ENCODE measurements at regions not wholly inside any gene's neighbourhood (a gene's known extent, or its start where the extent isn't known, plus 50 kb on each side); places are given as distances from the start of the nearest gene placed in this dataset.

DNA sequence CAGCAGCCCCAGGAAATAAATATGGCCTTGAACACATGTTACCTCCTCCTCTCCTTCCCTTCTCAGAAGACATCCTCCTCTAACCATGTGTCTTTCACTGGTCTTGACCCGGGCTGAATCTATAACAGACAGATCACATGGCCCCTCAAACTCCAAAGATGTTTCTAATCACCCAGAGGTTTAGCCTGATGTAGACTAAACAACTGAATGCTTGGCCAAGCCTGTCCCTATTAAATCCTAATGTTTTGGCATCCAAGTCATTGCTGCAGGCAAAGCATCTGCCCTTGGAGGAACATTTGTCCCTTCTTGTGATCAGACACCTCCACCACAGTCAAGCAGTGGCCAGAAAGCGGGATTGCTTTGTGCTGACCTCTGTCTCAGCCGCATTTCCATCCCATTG is 65.5 kb downstream of the ANKRD60 start:
- DNase-seq (ENCODE audit: low read depth in 2 of 2): no peak

DNA sequence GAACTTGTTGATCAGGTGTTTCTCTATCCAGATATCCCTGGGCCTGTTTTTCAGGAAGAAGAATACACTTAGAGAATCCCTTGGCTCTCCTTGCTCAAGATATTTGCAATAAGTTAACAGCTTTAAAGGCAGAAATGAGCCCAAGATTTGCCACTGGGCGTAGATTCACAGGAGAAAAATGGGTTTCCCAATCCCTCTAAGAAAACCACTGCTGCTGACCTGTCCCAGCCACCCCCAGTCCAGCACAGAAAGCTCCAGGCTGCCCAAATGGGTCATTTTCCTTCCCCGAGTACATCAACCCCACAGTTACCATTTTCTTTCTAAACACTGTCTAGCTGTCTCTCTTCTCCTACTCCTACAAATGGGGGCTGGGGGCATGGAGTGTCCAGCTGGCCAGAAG is 67.3 kb downstream of the ANKRD60 start:
- DNase-seq (ENCODE audit: low read depth in 2 of 2): no peak

DNA sequence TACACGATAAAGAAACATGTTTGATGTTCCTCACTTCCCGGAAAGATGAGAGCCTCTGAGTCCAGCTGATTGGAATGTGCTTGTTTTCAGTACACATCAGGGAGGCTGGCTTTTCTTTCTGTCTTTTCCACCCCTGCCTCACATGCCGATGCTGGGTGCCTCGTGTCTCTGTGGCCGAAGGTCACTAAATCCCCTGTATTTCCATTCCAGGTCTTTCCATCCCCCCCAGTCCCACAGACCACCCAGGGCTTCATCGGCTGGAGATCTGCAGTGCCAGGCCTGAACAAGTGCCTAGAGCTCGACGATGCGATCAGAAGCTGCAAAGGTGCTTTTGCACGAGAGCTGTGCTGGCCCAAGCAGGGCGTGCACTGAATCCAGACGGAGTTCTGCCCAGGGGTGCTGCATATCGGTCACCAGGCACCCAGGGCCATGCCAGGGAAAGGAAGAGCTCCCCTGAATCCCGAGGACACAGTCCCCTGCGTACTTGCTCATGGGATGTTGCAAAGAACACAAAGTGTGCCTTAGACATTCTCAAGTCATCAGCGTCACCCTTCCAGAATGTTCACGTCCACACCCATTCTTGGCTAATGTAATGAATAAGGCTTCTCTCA is 67.9 kb downstream of the ANKRD60 start:
- no peak for DNase-seq (ENCODE audit: low read depth in 2 of 2)

DNA sequence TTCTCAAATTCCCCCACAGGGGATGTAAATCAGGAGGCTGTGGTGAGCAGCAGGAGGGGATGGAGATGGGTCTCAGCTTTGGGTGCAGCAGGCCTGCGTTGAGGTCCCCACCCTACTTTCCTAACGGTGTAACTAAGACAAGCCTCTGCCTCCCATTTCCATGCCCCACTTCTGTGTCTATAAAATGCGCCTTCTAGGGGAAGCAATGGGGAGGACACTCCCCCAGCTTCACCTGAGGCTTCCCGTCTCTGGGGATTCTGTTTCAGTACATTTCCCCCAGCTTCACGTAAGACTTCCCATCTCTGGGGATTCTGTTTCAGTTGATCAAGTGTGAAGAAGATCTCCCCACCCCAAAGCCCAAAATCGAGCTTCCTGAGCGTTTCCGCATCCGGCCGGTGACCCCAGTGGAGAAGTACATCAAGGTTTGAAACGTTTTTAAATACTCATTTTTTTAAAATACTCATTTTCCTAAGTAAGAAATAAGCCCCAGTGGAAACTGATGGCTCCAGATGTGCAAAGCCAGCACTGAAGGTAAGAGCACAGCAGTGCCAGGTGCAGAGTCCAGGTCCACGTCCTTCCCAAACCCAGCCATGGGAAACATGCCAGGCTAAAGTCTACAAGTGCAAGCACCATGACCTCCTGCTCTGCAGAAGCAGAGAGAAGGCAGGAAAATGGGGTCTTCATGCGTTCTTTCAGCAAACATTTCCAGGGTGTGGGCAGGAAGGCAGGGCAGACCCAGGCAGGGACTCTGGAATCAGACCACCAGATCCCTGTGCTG is 73.1 kb downstream of the ANKRD60 start:
- DNase-seq (ENCODE audit: low read depth in 2 of 2): no peak

DNA sequence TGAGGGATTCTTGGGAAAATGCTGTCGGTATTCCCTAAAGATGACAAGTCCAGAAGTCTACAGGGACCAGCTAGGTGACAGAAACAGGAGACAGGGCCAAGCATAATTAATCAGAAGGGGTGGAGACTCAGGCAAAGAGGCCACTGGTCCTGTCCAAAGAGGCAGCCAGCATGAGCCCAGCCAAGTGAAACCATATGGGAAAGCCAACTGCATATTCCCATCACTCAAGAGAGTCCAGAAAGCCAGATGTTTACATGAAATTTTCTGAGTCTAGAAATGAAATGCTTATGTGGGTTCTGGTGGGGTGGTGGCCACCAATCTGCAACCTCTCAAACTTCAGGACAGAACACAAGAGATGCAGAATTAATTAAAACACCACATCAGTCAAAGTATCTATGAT is 74.3 kb downstream of the ANKRD60 start:
- no peak for DNase-seq (ENCODE audit: low read depth in 2 of 2)

DNA sequence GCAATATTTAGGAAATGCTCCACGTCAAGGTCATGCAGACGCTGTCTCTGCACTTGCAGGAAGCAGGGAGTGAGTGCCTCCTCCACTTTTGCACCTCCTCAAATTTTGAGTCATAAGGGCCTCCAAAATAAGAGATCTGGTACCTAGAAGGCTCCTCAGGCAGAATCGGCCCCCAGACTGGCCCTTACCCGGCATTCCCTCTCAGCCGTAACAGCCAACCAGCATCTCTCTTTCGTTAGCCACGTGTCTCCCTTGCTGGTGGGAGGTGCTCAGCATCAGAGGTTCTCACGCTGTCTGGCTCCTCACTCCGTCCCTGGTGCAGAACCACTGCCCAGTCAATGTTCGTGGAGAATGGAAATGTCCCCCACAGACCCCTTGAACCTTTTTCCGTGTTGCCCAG is 75.3 kb downstream of the ANKRD60 start:
- DNase-seq (ENCODE audit: low read depth in 2 of 2): no peak

DNA sequence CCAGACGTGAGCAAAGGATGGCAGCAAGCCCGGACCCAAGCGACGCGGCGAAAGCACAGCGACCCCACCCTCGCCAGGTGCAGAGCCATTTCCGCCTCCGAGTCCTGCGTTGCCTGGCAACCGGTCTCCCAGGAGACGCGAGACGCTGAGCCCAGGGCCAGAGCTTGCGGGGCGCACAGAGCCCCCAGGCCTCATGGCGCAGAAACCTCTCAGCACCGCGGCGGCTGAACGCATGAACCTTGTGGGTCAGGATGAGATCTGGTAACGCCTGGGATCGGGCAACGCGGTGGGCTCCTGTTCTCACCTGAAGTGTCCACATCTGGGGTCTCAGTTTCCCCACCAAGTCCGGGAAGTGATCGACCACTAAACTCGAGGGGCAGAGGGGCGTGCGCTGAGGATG is 77.7 kb downstream of the ANKRD60 start:
- no peak for DNase-seq (ENCODE audit: low read depth in 2 of 2)

DNA sequence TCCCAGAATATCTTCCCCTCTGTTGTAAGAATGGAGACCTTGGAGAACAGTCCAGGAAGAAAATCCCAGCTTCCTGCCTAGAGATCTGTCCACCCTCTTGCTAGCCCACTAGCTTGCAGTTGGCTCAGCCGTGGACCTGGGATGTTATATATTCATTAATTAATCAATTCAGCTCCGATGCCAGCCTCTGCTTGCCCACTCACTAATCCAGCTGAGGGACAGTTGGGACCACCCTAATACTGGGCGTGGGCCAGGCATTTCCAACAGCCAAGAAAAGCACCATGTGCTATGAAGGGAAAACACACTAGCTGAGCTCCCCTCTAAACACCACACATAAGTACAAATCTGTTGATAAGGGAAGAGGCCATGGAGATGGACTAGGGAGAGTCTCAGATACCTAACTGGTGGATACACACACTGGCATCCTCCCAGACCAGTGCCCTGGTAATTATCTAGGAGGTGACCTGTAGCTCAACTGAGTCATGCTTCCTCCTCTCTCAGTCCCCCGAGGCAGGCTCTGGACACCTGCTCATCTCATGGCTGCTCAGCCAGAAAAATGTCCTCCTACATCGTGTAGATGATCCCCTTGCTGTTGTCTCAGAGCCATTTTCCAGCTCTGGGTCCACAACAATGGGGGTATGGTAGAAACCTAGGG is 78.9 kb downstream of the ANKRD60 start:
- DNase-seq (ENCODE audit: low read depth in 2 of 2): no peak

DNA sequence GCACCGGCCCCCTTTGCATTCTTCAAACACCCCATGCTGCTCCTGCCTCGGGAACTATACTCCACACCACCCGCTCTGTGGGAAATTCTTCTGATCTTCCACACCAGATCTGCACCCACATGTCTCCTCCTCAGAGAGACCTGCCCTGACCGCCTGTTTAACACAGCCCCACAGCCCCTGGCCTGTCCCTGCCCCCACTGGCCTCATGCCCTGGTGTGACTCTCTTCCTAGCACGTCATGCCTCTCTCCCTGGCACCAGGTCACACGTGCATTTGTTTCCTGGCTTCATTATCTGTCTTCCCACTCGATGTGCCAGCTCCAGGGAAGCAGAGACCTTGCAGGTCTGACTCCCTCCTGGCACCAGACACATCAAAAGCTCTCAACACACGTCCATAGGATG is 79.6 kb downstream of the ANKRD60 start:
- DNase-seq (ENCODE audit: low read depth in 2 of 2): no peak

DNA sequence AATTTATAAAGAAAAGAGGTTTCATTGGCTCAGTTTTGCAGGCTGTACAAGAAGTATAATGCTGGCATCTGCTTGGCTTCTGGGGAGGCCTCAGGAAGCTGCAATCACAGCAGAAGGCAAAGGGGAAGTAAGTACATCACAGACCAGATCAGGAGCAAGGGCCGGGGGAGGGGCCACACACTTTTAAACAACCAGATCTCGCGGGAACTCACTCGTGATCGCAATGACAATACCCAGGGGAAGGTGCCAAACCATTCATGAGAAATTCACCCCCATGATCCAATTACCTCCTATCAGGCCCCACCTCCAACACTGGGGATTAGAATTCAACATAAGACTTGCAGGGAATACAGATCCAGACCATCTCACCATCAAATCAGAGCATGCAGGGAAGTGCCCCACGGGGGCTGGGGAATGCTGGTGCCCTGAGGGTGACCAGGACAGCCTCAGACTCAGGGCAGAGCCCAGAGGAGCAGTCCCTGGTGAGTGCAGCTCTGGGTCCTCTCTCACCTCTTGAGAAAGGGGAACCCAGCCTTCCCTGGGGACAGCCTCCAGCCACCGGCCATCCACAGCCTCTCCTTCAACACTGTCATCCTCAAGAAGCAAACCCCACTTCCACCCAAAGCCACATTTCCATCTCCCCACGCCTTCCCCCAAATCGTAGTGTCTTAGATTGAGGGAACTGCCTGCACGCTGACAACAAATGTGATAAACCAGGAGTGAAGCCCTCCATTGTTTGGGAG is 80.7 kb downstream of the ANKRD60 start:
- no peak for DNase-seq (ENCODE audit: low read depth in 2 of 2)

DNA sequence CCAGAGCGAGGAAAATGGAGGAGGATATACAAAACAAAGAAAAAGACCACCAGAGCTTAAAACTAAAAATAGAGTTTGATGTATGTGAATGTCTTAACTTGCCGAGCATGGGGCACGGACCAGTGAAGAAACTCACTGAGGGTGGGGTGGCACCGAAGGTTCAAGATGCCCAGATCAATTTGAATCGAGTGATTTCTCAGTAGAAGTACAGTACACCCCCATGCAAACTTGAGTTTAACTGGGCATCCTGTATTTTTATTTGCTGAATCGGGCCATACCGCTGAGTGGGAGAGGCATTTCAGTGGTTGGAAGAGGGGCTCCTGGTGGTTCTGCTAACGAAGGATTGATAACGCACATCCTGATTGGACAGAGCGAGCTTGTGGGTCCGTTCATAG is 81.7 kb downstream of the ANKRD60 start:
- DNase-seq (ENCODE audit: low read depth in 2 of 2): no peak

DNA sequence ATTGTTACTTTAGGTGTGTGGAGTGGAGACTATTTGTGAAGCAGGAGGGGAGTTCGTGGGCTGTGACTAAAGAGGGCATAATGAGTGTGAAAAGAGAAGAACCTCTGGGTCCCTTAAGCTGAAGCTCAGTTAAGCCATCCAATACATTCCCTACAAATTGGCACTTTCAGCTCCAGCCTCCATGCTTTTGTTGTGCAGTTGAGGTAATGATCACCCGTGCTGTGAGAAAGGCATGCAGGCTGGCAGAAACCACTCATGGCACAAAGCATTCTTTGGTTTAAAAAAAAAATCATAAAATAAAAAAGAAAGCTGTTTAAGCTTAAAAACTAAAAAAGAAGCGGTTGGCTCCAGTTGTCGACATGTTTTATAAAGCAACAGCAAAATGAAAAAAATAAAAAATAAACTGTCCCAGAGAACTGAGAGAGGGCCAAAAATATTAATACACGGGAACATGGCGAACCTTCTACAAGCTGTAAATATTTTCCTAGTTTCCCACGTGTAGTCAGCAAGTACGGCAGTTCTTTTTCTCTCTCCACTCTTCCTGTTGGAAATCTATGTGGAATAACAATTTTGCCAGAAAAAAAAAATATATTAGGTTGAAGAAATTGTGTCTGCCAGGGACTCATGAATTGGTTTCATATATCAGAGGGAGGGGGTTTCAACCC is 82.2 kb downstream of the ANKRD60 start:
- no peak for DNase-seq (ENCODE audit: low read depth in 2 of 2)

DNA sequence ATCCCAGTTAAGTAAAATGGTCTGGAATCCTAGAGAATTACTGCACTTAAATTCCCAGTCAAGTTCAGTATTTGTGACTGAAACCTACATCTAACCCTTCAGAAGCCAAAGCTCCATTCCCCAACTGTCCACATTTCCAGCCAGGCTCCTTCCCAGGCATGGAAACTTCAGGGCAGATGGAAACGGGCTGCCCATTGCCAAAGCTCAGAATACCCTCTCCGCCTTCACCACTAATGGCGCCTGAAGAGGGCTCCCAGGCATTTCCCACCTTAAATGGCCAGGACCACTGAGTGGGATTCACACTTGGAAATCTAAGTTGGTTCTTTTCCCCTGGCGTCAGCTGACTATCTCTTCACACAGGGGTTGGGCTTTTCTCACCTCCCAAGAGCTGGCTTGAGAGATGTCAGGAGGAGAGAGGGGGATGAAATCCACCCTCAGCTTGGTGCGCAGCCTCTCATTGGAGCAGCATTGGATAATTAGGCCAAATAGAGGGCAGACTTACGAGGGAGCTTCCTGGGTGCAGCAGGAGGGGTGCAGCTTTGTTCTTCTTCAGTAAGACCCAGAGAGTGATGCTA is 82.9 kb downstream of the ANKRD60 start:
- DNase-seq (ENCODE audit: low read depth in 2 of 2): no peak

DNA sequence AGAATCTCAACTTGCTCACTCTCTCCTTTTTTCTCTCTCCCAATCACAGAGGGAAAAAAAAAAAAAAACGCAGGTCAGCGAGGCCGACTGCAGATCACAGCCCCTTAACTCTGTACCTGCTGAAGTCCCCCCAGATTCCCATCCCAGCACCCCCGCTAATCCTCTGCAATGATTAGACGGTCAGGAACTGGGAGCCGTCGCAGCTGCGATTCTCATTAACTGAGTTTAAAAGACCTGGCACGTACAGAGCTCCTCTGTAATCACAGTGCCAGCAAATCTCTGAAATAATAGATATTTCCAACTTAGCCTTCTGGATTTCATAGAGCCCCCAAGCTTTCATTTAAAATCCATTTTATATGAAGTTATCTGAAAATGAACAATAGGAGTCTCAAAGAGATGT is 84.4 kb downstream of the ANKRD60 start:
- no peak for DNase-seq (ENCODE audit: low read depth in 2 of 2)

DNA sequence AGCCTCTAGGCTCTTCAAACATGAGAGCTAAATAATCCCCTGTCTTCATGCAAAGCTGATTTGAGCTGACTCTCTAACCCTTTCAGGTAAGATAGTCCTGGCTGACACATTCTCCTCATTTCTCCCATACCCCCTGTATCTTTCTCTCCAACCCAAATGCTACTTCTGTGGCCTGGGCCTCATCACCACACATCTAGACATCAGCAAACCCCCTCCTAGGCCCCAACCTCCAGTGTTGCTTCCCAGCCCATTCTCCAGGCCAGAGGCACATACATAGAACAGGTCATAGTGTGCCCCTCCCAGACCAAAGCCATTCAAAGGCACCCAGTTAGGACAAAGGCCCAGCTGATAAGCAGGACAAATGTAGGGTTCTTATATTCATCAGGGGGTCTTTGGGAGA is 84.9 kb downstream of the ANKRD60 start:
- no peak for DNase-seq (ENCODE audit: low read depth in 2 of 2)

DNA sequence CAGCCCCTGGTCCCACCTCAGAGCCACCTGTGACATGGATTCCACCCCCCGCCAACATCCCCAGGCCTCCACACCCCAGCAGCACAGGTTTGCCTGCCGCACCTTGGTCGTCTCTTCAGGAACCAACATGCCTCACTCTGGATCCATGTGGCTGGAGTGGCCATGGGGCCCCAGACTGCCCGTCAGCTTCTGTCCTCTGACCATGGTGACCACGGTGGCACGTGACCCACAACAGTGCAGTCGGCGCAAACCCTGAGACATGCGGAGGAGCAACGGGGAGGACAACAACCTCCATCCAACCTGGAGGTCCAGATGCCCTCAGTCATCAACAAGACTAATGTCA is 85.6 kb downstream of the ANKRD60 start:
- no peak for DNase-seq (ENCODE audit: low read depth in 2 of 2)

DNA sequence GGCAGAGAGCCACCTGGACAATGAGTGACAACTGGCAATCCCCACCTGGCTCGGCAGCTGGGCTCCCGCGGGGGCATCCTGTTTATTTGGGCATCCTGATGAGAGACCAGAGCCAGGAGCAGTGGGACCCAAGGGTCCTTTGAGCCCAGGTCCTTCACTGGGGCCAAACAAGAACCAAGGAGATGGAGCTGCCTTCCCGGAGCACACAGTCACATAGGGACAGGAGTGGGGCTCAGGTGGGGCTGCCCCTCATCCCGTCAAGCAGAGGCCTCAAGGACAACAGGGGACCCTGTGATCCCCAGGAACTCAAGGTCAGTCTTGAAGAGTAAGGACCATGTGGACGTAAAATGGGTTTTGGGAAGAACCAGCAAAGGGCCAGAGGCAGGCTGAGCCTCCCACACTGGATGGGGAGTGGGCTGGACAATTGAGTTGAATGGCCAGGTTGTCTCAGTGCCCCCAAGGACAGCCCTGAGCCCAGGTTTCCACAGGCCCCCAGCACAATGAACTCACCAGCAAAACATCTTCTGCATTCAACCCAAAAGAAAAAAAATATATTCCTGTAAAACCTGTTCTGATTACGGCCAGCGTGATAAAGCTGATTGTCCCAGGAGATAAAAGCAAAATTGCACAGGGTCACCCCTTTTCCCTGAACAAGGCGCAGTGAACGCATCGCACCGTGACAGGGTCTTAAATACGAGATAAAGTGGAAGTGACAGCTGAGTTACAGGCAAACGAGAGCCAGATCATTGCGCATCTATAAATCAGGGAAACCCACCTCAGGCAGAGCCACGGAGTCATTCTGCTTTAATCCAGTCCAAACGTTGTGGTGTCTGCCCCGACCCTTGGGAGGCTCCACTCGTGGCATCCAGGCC is 86.2 kb downstream of the ANKRD60 start:
- no peak for DNase-seq (ENCODE audit: low read depth in 2 of 2)

DNA sequence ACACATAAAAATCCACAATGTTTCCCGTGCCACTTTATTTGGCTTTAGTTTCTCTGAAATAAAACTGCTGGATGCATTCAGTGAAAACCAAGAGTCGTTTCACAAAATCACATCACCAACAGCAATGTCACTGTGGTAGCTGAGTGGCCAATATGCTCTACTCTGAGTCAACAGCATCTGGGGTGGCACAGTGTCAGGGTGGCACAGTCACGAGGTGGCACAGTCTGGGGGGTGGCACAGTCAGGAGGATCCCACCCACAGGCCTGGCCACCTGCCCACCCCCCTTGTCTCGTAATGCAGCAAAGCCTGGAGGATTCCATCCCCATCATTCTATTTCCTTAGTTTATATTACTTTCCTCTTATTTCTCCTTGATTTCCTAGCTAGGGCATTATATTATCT is 87.0 kb downstream of the ANKRD60 start:
- no peak for DNase-seq (ENCODE audit: low read depth in 2 of 2)

DNA sequence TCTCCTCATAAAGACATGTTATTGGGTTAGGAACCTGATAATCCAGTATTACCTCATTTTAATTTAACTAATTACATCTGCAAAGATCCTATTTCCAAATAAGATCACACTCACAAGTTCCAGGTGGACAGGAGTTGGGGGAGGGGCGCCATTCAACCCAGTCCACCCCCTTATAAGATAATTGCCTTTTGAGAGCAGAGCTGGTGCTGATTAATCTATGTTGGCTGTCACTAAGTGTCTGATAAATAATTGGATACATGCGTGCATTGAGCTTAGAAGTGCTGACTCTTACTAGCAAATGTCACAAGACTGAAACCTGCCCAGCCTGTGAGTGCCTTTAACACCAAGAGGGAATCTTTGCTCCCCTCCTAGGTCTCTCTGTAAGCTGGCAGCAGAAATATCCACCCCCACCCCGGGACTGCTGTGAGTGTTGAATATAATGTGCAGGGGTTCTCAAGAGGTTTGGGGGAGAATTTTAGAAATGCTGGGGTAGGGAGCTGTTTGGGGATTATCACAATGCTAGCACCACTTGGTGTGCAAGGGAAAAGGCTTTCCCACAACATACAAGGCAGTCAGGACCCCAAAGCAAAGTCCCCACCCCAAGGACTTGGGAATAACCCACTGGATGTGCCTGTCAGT is 87.5 kb downstream of the ANKRD60 start:
- DNase-seq (ENCODE audit: low read depth in 2 of 2): no peak

Measured in stimulated activated CD8-positive, alpha-beta memory T cell treated with anti-CD3 and anti-CD28 coated beads, Interleukin-15, amount 100 ng/mL, for 48 hours (primary cell).